SJCRH30 (cell line): ENCODE measurements at regions not wholly inside any gene's neighbourhood (a gene's known extent, or its start where the extent isn't known, plus 50 kb on each side); places are given as distances from the start of the nearest gene placed in this dataset.
A peak's percentile ranks its signal among the peaks of the same experiment; 100 is the strongest.
"Not testable (repeated sequence)": the region's sequence is repeated elsewhere in the genome, so short reads cannot be mapped to it uniquely, and the experiment has no call there.

Experiments used
- DNase-seq, 2 experiments: peaks; one replicate each; pipeline ENCODE4 v3.0.0-alpha.2; 2015 to 2020
- H3K27ac ChIP-seq: fragments of 250-450 bp; sonication (Bioruptor Pico); 2 replicates; pipeline ENCODE4 v1.5.1; 2020; ENCODE audit warnings: mild to moderate bottlenecking, moderate library complexity
- H3K27me3 ChIP-seq: fragments of 250-450 bp; sonication (Bioruptor Pico); 2 replicates; pipeline ENCODE4 v1.5.1; 2020; ENCODE audit warnings: mild to moderate bottlenecking, moderate library complexity
- H3K36me3 ChIP-seq: fragments of 250-450 bp; sonication (Bioruptor Pico); 2 replicates; pipeline ENCODE4 v1.5.1; 2020; ENCODE audit warnings: mild to moderate bottlenecking, moderate library complexity
- H3K4me1 ChIP-seq: fragments of 250-450 bp; sonication (Bioruptor Pico); 2 replicates; pipeline ENCODE4 v1.5.1; 2020; ENCODE audit warnings: mild to moderate bottlenecking, moderate library complexity
- H3K4me3 ChIP-seq: fragments of 250-450 bp; sonication (Bioruptor Pico); 2 replicates; pipeline ENCODE4 v1.5.1; 2020; ENCODE audit warnings: mild to moderate bottlenecking, moderate library complexity
- H3K9me3 ChIP-seq: fragments of 250-450 bp; sonication (Bioruptor Pico); replicated peaks from 2 replicates; pipeline ENCODE4 v1.5.1; 2020; ENCODE audit warnings: mild to moderate bottlenecking, moderate library complexity

GRCh38 chr5:124960266-124960665 is 213.8 kb upstream of the ZNF608 start:
- Histone ChIP-seq H3K9me3 (no peaks in the 10 kb centered on the region), H3K27ac (no peak overlapping the region), H3K4me3 (no peak overlapping the region), H3K27me3 (no peaks in the 10 kb centered on the region), H3K4me1 (peaks cover 14% of the 10 kb centered on the region), H3K36me3 (no peaks in the 10 kb centered on the region)
- no peak for DNase-seq

DNA sequence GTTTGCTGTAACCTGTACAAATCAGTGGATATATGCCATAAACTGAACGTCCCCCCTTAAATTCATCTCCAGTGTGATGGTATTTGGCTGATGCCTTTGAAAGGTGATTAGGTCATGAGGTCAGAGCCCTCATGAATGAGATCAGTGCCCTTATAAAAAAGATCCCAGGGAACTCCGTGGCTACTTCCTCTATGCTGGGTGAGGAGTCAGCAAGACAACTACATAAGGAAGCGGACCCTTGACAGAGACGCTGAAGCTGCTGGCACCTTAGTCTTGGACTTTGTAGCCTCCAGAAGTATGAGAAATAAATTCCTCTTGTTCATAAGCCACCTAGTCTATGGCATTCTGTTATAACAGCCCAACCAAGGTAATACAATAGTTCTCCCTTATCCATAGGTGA is 215.1 kb upstream of the ZNF608 start:
- Histone ChIP-seq H3K4me1 (peaks cover 14% of the 10 kb centered on the region), H3K9me3 (no peaks in the 10 kb centered on the region), H3K27me3 (no peaks in the 10 kb centered on the region), H3K36me3 (no peaks in the 10 kb centered on the region), H3K4me3 (no peak overlapping the region), H3K27ac (no peak overlapping the region)
- DNase-seq, result no peak

- no peaks in the 10 kb centered on the region for H3K9me3 ChIP-seq
- H3K27ac ChIP-seq, result no peak overlapping the region
- H3K27me3 ChIP-seq, result no peaks in the 10 kb centered on the region
- H3K4me3 ChIP-seq, result no peak overlapping the region
- no peak for DNase-seq
- H3K36me3 ChIP-seq, result no peaks in the 10 kb centered on the region
- H3K4me1 ChIP-seq, result peaks cover 14% of the 10 kb centered on the region
Observed at GRCh38 chr5:124962111-124962510, 215.7 kb upstream of the ZNF608 start.

DNA sequence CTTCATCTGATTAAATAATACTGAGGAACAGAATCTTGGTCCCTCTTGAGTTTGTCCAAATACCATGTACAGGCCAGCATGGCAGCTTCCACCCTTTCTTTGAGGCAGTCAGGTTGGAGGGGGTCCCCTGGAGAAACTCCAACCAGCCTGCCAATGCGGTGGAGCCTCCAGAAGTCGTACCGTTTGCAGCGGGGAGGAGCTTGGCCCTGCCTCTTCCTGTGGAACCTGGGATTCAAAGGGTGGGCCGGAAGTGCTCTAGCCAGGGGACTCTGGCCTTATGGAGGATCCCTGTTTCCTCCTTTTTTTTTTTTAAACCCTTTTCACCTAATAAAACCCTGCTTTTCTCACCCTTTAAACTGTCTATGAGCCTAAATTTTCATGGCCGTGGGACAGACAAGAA is 216.3 kb upstream of the ZNF608 start:
- Histone ChIP-seq H3K9me3 (no peaks in the 10 kb centered on the region), H3K27ac (peak overlapping the region; percentile 93)

GRCh38 chr5:124963236-124963919 is 216.9 kb upstream of the ZNF608 start:
- Histone ChIP-seq H3K9me3 (no peaks in the 10 kb centered on the region), H3K27me3 (no peaks in the 10 kb centered on the region), H3K27ac (peak overlapping the region; percentile 93), H3K4me1 (peaks cover 14% of the 10 kb centered on the region), H3K36me3 (no peaks in the 10 kb centered on the region), H3K4me3 (peak overlapping the region; percentile 58)
- peak; percentile 72 to 87 for DNase-seq

More for the DNA sequence above, 216.3 kb upstream of the ZNF608 start:
- DNase-seq, result peak; percentile 65 to 75
- Histone ChIP-seq H3K4me1 (peaks cover 14% of the 10 kb centered on the region), H3K4me3 (peak overlapping the region; percentile 58), H3K36me3 (no peaks in the 10 kb centered on the region), H3K27me3 (no peaks in the 10 kb centered on the region)

DNA sequence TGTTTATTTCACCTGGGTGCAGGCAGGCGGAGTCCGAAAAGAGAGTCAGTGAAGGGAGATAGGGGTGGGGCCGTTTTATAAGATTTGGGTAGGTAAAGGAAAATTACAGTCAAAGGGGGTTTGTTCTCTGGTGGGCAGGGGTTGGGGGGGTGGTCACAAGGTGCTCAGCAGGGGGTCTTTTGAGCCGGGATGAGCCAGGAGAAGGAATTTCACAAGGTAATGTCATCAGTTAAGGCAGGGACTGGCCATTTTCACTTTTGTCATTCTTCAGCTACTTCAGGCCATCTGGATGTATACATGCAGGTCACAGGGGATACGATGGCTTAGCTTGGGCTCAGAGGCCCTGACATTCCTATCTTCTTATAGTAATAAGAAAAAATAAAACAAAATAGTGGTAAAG is 220.3 kb upstream of the ZNF608 start:
- peaks cover 14% of the 10 kb centered on the region for H3K4me1 ChIP-seq
- not testable (repeated sequence) for H3K27me3 ChIP-seq, H3K36me3 ChIP-seq, H3K9me3 ChIP-seq, DNase-seq, H3K27ac ChIP-seq, H3K4me3 ChIP-seq

DNA sequence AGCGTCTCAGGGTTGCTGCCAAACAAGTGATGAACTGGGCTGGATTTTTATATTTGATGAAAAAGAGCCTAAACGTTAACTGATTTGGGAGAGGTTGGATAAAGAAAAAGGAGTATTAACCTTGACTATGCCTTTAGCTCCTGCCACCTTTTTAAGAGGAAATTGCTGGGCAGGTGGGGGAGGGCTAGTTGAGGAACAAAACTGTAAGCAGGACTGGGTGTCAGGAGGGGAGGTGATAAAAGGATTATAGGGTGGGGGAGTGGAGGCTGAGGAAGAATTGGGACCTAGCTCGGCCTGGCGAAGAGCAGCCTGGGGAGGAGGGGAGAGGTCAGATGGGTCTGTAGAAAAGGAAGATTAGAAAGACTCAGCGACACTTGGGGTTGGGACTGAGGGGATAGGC is 223.9 kb upstream of the ZNF608 start:
- H3K4me1 ChIP-seq, H3K4me3 ChIP-seq: not testable (repeated sequence)

GRCh38 chr5:124972703-124973102 is 226.3 kb upstream of the ZNF608 start:
- H3K4me1 ChIP-seq, result no peaks in the 10 kb centered on the region
- no peaks in the 10 kb centered on the region for H3K27me3 ChIP-seq
- no peaks in the 10 kb centered on the region for H3K36me3 ChIP-seq
- no peak for DNase-seq
- peaks cover 4% of the 10 kb centered on the region; the same call in 1 of the 2 replicates for H3K9me3 ChIP-seq
- H3K27ac ChIP-seq, result no peak overlapping the region
- H3K4me3 ChIP-seq, result no peak overlapping the region

More for the DNA sequence above, 223.9 kb upstream of the ZNF608 start:
- not testable (repeated sequence) for H3K27ac ChIP-seq, H3K9me3 ChIP-seq, DNase-seq, H3K36me3 ChIP-seq, H3K27me3 ChIP-seq

GRCh38 chr5:124973661-124974060 is 227.2 kb upstream of the ZNF608 start:
- no peak for DNase-seq
- Histone ChIP-seq H3K36me3 (no peaks in the 10 kb centered on the region), H3K27me3 (no peaks in the 10 kb centered on the region), H3K4me3 (no peak overlapping the region), H3K4me1 (no peaks in the 10 kb centered on the region), H3K9me3 (peaks cover 4% of the 10 kb centered on the region; the same call in 1 of the 2 replicates), H3K27ac (no peak overlapping the region)

GRCh38 chr5:124976086-124976485 is 229.6 kb upstream of the ZNF608 start:
- Histone ChIP-seq H3K4me3 (no peak overlapping the region), H3K36me3 (no peaks in the 10 kb centered on the region), H3K27ac (no peak overlapping the region), H3K4me1 (peaks cover 7% of the 10 kb centered on the region), H3K9me3 (peaks cover 4% of the 10 kb centered on the region; the same call in 1 of the 2 replicates), H3K27me3 (no peaks in the 10 kb centered on the region; the same call in 1 of the 2 replicates)
- DNase-seq, result no peak

- Histone ChIP-seq H3K4me1 (peaks cover 10% of the 10 kb centered on the region), H3K9me3 (peaks cover 8% of the 10 kb centered on the region; the same call in 1 of the 2 replicates), H3K27ac (no peak overlapping the region), H3K27me3 (no peaks in the 10 kb centered on the region; the same call in 1 of the 2 replicates), H3K36me3 (no peaks in the 10 kb centered on the region), H3K4me3 (no peak overlapping the region)
- no peak for DNase-seq
Observed at GRCh38 chr5:124979251-124979650, 232.8 kb upstream of the ZNF608 start.

DNA sequence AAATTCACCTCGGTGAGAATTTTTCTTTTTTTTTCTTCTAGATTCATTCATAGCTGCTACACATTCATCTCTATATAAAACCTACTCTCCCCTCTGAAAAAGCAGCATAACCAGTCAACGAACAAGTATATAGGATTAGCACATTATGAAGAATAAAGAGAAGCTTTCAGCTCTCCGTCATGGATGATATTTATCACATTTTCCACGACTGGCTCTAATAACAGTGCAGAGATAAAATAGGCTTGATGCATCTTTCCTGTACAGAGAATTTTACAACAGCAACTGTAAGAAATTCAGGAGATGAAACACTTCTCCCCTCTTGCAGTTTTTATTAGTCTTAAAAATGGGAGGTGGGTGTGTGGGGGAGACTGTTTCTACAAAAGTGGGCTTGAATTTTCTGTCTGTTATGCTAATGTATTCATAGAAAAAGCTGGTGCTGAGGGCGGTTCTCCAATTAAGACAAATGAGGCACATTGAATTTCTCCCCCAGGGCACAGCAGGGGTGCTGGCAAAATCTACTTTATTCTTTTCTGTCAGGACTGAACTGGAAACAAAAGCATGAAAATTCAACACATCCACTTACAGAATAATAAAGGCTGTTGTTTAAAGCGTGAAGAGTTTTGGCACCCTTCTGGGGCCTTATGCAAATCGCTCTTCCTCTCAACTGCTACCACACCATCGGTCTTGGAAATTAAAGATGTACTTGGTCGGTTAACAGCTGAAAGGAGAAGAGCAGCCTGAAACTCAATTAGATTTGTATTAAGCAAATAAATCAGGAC is 233.9 kb upstream of the ZNF608 start:
- Histone ChIP-seq H3K27me3 (no peaks in the 10 kb centered on the region; the same call in 1 of the 2 replicates), H3K36me3 (no peaks in the 10 kb centered on the region), H3K27ac (no peak overlapping the region), H3K4me3 (no peak overlapping the region), H3K9me3 (peaks cover 8% of the 10 kb centered on the region; the same call in 1 of the 2 replicates), H3K4me1 (peaks cover 10% of the 10 kb centered on the region)
- DNase-seq, result peak in 1 of 2 experiments; percentile 22

GRCh38 chr5:124981901-124982300 is 235.5 kb upstream of the ZNF608 start:
- Histone ChIP-seq H3K9me3 (peaks cover 13% of the 10 kb centered on the region; the same call in 1 of the 2 replicates), H3K4me1 (peaks cover 10% of the 10 kb centered on the region), H3K27ac (no peak overlapping the region), H3K27me3 (no peaks in the 10 kb centered on the region; the same call in 1 of the 2 replicates), H3K36me3 (no peaks in the 10 kb centered on the region), H3K4me3 (no peak overlapping the region)
- DNase-seq, result no peak

GRCh38 chr5:124986170-124986569 is 239.7 kb upstream of the ZNF608 start:
- Histone ChIP-seq H3K9me3 (peaks cover 9% of the 10 kb centered on the region; the same call in 1 of the 2 replicates), H3K36me3 (no peaks in the 10 kb centered on the region), H3K27ac (no peak overlapping the region), H3K4me3 (no peak overlapping the region), H3K4me1 (peaks cover 2% of the 10 kb centered on the region), H3K27me3 (no peaks in the 10 kb centered on the region)
- DNase-seq, result no peak

- peaks cover 9% of the 10 kb centered on the region; the same call in 1 of the 2 replicates for H3K9me3 ChIP-seq
- H3K4me1 ChIP-seq, result no peaks in the 10 kb centered on the region
- H3K4me3 ChIP-seq, result no peak overlapping the region
- no peak for DNase-seq
- no peaks in the 10 kb centered on the region for H3K27me3 ChIP-seq
- no peaks in the 10 kb centered on the region for H3K36me3 ChIP-seq
- no peak overlapping the region for H3K27ac ChIP-seq
Observed at GRCh38 chr5:124986667-124987066, 240.2 kb upstream of the ZNF608 start.
